Stimulated activated CD4-positive, alpha-beta T cell treated with anti-CD3 and anti-CD28 coated beads, Interleukin-4, amount 100 ng/mL, for 24 hours (primary cell): ENCODE measurements at regions not wholly inside any gene's neighbourhood (a gene's known extent, or its start where the extent isn't known, plus 50 kb on each side); places are given as distances from the start of the nearest gene placed in this dataset.
"Not testable (repeated sequence)": the region's sequence is repeated elsewhere in the genome, so short reads cannot be mapped to it uniquely, and the experiment has no call there.

Experiments
- DNase-seq: peaks from one replicate; pipeline ENCODE4 v3.0.0-alpha.2; 2020

GRCh38 chrX:76774912-76775311 lies 347.4 kb downstream of the MAGEE1 start:
- not testable (repeated sequence) for DNase-seq

- DNase-seq = no peak
Measured at GRCh38 chrX:76796311-76796710, 368.8 kb downstream of the MAGEE1 start.

- DNase-seq = no peak
Measured at GRCh38 chrX:76802708-76803107, 375.2 kb downstream of the MAGEE1 start.

GRCh38 chrX:76815754-76816153 lies 388.2 kb downstream of the MAGEE1 start:
- no peak for DNase-seq

- DNase-seq = not testable (repeated sequence)
Measured at GRCh38 chrX:76817279-76817678, 389.8 kb downstream of the MAGEE1 start.

- DNase-seq = no peak
Measured at GRCh38 chrX:76821276-76821675, 393.8 kb downstream of the MAGEE1 start.

GRCh38 chrX:76827672-76828071 lies 400.2 kb downstream of the MAGEE1 start:
- DNase-seq = no peak

- not testable (repeated sequence) for DNase-seq
Measured at GRCh38 chrX:76840902-76841301, 413.4 kb downstream of the MAGEE1 start.

- no peak for DNase-seq
Measured at GRCh38 chrX:76850851-76851250, 423.3 kb downstream of the MAGEE1 start.

- DNase-seq = no peak
Measured at GRCh38 chrX:76862509-76862908, 435.0 kb downstream of the MAGEE1 start.

- no peak for DNase-seq
Measured at GRCh38 chrX:76893930-76894329, 466.4 kb downstream of the MAGEE1 start.

GRCh38 chrX:76915836-76916235 lies 488.3 kb downstream of the MAGEE1 start:
- no peak for DNase-seq

GRCh38 chrX:76918033-76918432 lies 490.5 kb downstream of the MAGEE1 start:
- DNase-seq = no peak

GRCh38 chrX:76919761-76920160 lies 492.3 kb downstream of the MAGEE1 start:
- DNase-seq = no peak

- DNase-seq = no peak
Measured at GRCh38 chrX:76920607-76921006, 493.1 kb downstream of the MAGEE1 start.

GRCh38 chrX:76921176-76921575 lies 493.7 kb downstream of the MAGEE1 start:
- no peak for DNase-seq

- DNase-seq = no peak
Measured at GRCh38 chrX:76922100-76922499, 494.6 kb downstream of the MAGEE1 start.

- DNase-seq = not testable (repeated sequence)
Measured at GRCh38 chrX:76924616-76925015, 497.1 kb downstream of the MAGEE1 start.

- DNase-seq = no peak
Measured at GRCh38 chrX:76931518-76931917, 504.0 kb downstream of the MAGEE1 start.

- no peak for DNase-seq
Measured at GRCh38 chrX:76957485-76957884, 489.7 kb upstream of the FGF16 start.

- no peak for DNase-seq
Measured at GRCh38 chrX:76971393-76972376, 475.5 kb upstream of the FGF16 start.

- no peak for DNase-seq
Measured at GRCh38 chrX:76977452-76977851, 469.7 kb upstream of the FGF16 start.

GRCh38 chrX:76987381-76987780 lies 459.8 kb upstream of the FGF16 start:
- no peak for DNase-seq

GRCh38 chrX:76996641-76997040 lies 450.5 kb upstream of the FGF16 start:
- DNase-seq = no peak

GRCh38 chrX:77003530-77003929 lies 443.7 kb upstream of the FGF16 start:
- no peak for DNase-seq
